SU-DHL-6 (cell line): ENCODE measurements at regions not wholly inside any gene's neighbourhood (a gene's known extent, or its start where the extent isn't known, plus 50 kb on each side); places are given as distances from the start of the nearest gene placed in this dataset.

Experiments used
- H2AFZ ChIP-seq: fragments of 200-600 bp; sonication (generic); 2 replicates; pipeline ENCODE4 v1.6.1; 2014; ENCODE audit warnings: low read depth, mild to moderate bottlenecking, moderate library complexity, mixed read lengths, antibody characterized with exemption, low read length; ENCODE audit not compliant: severe bottlenecking
- H3F3A ChIP-seq: fragments of 200-600 bp; shearing (Covaris generic); 2 replicates; pipeline ENCODE4 v1.6.0; 2016; ENCODE audit warnings: antibody characterized with exemption, mild to moderate bottlenecking; ENCODE audit not compliant: insufficient read depth
- H3K27ac ChIP-seq: fragments of 200-600 bp; sonication (generic); 2 replicates; pipeline ENCODE4 v1.5.1; 2016; ENCODE audit warnings: low read depth, mild to moderate bottlenecking, low read length, moderate library complexity, mixed read lengths
- H3K27me3 ChIP-seq: fragments of 200-600 bp; sonication (generic), shearing (Covaris generic); 2 replicates; pipeline ENCODE4 v1.6.0; 2014; ENCODE audit warnings: mild to moderate bottlenecking, low read length
- H3K36me3 ChIP-seq: fragments of 200-600 bp; sonication (generic); 2 replicates; pipeline ENCODE4 v1.6.1; 2014; ENCODE audit warnings: mild to moderate bottlenecking, low read length, mixed read lengths
- H3K4me2 ChIP-seq: fragments of 300-600, 200-600 bp; shearing (Covaris generic), sonication (generic); 2 replicates; pipeline ENCODE4 v1.6.0; 2014; ENCODE audit warnings: low read length, low read depth, mild to moderate bottlenecking; ENCODE audit not compliant: poor library complexity, severe bottlenecking
- H3K4me3 ChIP-seq: fragments of 200-600 bp; sonication (generic); 2 replicates; pipeline ENCODE4 v1.5.1; 2014; ENCODE audit warnings: antibody characterized with exemption, low read length, mild to moderate bottlenecking, mixed read lengths; ENCODE audit not compliant: insufficient read depth, poor library complexity, severe bottlenecking
- H3K79me2 ChIP-seq: fragments of 200-600 bp; sonication (generic); 2 replicates; pipeline ENCODE4 v1.6.1; 2014; ENCODE audit warnings: mild to moderate bottlenecking, low read length, moderate library complexity; ENCODE audit not compliant: insufficient read depth
- H3K9ac ChIP-seq: fragments of 200-600 bp; sonication (generic); 2 replicates; pipeline ENCODE4 v1.7.0; 2014; ENCODE audit warnings: mild to moderate bottlenecking, low read length
- H3K9me2 ChIP-seq: fragments of 200-600 bp; sonication (generic); replicated peaks from 2 replicates; pipeline ENCODE4 v1.6.1; 2014; ENCODE audit warnings: low read length; ENCODE audit not compliant: insufficient read depth
- H3K9me3 ChIP-seq: fragments of 200-600 bp; sonication (generic); 2 replicates; pipeline ENCODE4 v1.6.1; 2014; ENCODE audit warnings: low read length, mixed read lengths; ENCODE audit not compliant: insufficient read depth
- H4K20me1 ChIP-seq: fragments of 200-600 bp; sonication (generic); 2 replicates; pipeline ENCODE4 v1.6.1; 2014; ENCODE audit warnings: low read depth, mild to moderate bottlenecking, antibody characterized with exemption, low read length, moderate library complexity, mixed read lengths
- CTCF ChIP-seq: fragments of 200-600 bp; sonication (generic); IDR thresholded peaks from one replicate; pipeline ENCODE4 v1.5.1; 2017; ENCODE audit warnings: antibody characterized with exemption, mild to moderate bottlenecking, low read length, moderate library complexity; ENCODE audit not compliant: insufficient read depth, poor library complexity, severe bottlenecking
- EZH2phosphoT487 ChIP-seq: fragments of 200-600 bp; sonication (generic), shearing (Covaris generic); conservative IDR thresholded peaks from 2 replicates; pipeline ENCODE4 v1.6.1; 2018; ENCODE audit warnings: mild to moderate bottlenecking, antibody characterized with exemption, low read length, moderate library complexity, mixed read lengths

- Histone ChIP-seq H3K27ac (no peak overlapping the region), H3K4me2 (no peak overlapping the region), H3K79me2 (no peaks in the 10 kb centered on the region), H3K4me3 (no peak overlapping the region), H3K9ac (no peak overlapping the region), H3K9me2 (no peaks in the 10 kb centered on the region), H3K36me3 (no peaks in the 10 kb centered on the region), H3F3A (no peaks in the 10 kb centered on the region), H3K9me3 (no peaks in the 10 kb centered on the region), H2AFZ (no peak overlapping the region), H4K20me1 (no peaks in the 10 kb centered on the region), H3K27me3 (no peaks in the 10 kb centered on the region)
- TF ChIP-seq EZH2phosphoT487 (no peak), CTCF (no peak)
These were observed 117.6 kb downstream of the ANKRD50 start for GRCh38 chr4:124594945-124595344.

GRCh38 chr4:124596816-124597215, 115.7 kb downstream of the ANKRD50 start:
- no peaks in the 10 kb centered on the region for H3K9me3 ChIP-seq
- no peak overlapping the region for H3K9ac ChIP-seq
- H3K27me3 ChIP-seq: no peaks in the 10 kb centered on the region
- H2AFZ ChIP-seq: no peak overlapping the region
- H3K36me3 ChIP-seq: no peaks in the 10 kb centered on the region
- H3K9me2 ChIP-seq: no peaks in the 10 kb centered on the region
- H4K20me1 ChIP-seq: no peaks in the 10 kb centered on the region
- no peak overlapping the region for H3K4me3 ChIP-seq
- no peak overlapping the region for H3K4me2 ChIP-seq
- no peaks in the 10 kb centered on the region for H3F3A ChIP-seq
- no peaks in the 10 kb centered on the region for H3K79me2 ChIP-seq
- H3K27ac ChIP-seq: no peak overlapping the region
- no peak for TF ChIP-seq CTCF
- no peak for TF ChIP-seq EZH2phosphoT487

- Histone ChIP-seq H3F3A (no peaks in the 10 kb centered on the region), H3K27me3 (no peaks in the 10 kb centered on the region), H3K4me3 (no peak overlapping the region), H3K4me2 (no peak overlapping the region), H2AFZ (no peak overlapping the region), H3K9me2 (no peaks in the 10 kb centered on the region), H3K9me3 (no peaks in the 10 kb centered on the region), H4K20me1 (no peaks in the 10 kb centered on the region), H3K27ac (no peak overlapping the region), H3K79me2 (no peaks in the 10 kb centered on the region), H3K36me3 (no peaks in the 10 kb centered on the region), H3K9ac (no peak overlapping the region)
- TF ChIP-seq EZH2phosphoT487 (no peak), CTCF (no peak)
These were observed 102.3 kb downstream of the ANKRD50 start for GRCh38 chr4:124610211-124610610.
